H4 (cell line): ENCODE measurements at regions not wholly inside any gene's neighbourhood (a gene's known extent, or its start where the extent isn't known, plus 50 kb on each side); places are given as distances from the start of the nearest gene placed in this dataset.

Source experiments
- DNase-seq: peaks from one replicate; pipeline ENCODE4 v3.0.0-alpha.2; 2015; ENCODE audit warnings: low spot score

GRCh38 chr12:105843986-105844760 lies 294.6 kb downstream of the NUAK1 start:
- no peak for DNase-seq

- DNase-seq: no peak
Observed at GRCh38 chr12:105846331-105846730, 292.4 kb downstream of the NUAK1 start.

DNA sequence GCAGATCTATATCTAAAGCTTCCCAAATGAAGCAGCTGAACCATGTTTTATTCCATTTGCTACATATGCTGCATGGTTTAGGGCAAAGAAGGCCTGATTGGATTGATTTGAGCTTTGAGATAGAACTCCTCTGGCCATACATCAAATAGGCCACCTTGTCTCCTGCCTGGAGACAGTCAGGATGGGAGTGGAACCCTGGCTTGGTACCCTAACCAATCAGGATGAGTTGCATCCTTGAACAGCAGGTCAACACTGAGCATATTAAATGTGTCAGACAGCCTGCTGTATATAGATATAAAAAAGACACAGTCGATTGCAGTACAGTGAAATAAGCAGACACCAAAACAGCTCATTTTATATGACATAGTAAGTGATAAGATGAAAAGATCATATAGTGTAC lies 291.7 kb downstream of the NUAK1 start:
- no peak for DNase-seq

DNA sequence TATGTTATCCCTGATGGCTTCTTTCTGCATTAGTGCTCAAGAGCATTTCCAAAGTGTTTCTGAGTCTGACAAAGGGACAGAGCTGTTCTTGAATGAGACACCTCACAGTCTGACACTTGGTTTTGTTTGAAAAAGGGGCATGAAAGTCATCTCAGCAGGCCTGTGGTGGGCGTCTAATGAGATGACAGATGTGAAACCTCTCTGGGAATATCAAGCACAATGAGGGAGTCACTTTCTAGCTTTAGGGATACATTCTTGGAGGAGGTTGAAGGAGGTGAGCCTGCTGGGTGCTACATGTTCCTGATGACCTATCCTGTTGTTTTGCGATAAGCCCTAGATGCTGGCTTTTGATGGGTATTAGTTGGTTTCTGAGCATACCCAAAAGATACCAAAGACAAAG lies 290.5 kb downstream of the NUAK1 start:
- no peak for DNase-seq

DNA sequence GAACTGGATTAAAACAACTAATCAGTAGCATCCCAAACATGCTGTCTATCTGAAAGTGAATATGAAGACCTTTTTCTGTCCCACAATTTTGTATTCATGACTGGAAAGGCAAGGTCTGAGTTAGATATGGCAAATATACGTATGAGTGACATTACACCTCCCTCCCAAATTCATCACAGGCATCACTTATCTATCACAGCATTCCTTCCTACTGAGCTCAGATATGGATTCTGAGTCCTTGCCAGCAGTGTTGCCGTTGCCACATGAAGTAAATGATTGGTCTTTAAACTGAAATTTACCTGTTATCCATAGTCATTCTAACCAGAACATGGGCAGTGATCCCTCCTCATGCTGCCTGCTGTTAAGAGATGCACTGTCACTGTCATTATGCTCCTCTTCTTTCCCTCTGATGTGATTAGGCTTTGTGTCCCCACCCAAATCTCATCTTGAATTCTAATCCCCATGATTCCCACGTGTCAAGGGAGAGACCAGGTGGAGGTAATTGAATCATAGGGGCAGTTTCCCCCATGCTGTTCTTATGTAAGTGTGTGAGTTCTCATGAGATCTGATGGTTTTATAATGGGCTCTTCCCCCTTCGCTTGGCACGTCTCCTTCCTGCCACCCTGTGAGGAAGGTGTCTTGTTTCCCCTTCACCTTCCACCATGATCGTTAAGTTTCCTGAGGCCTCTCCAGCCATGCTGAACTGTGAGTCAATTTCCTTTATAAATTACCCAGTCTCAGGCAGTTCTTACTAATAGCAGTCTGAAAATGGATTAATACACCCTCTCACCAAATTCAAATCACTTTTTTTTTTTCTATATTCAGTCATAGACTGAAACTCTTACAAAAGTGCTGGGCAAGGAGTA lies 288.4 kb downstream of the NUAK1 start:
- no peak for DNase-seq

- no peak for DNase-seq
Observed at GRCh38 chr12:105852496-105852895, 286.3 kb downstream of the NUAK1 start.

GRCh38 chr12:105852951-105853350 lies 285.8 kb downstream of the NUAK1 start:
- no peak for DNase-seq

- no peak for DNase-seq
Observed at GRCh38 chr12:105854071-105854470, 284.7 kb downstream of the NUAK1 start.

DNA sequence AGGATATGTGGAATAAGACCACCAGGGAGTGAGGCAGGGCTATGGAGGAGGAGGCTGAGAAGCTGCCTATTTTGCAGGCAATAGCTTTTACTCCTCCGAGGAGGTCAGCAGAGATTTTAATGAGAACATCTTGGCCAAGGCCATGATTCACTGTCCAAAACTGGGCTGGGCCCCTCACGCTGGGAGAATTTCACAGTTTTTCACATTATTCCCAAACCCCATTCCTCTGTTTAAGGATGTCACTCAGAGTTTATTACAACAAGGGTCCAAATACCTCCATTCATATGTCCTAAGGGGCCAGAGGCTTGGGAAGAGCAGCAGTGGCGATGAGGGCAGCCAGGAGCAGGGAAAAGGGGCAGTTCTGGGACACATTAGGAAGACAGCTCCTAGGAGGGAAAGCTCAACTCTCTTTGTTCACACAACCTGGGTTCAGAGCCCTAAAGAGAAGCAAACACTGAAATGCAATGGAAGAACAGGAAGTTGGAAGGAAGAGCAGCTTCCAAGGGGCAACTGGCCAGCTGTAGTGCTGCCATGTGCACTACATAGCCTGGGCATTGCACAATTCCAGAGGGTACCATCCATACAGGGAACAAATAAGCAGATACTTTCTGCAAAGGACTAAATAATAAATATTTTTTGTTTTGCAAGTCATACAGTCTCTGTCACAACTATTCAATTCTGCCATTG lies 283.2 kb downstream of the NUAK1 start:
- no peak for DNase-seq

- no peak for DNase-seq
Observed at GRCh38 chr12:105856048-105856405, 282.7 kb downstream of the NUAK1 start.

DNA sequence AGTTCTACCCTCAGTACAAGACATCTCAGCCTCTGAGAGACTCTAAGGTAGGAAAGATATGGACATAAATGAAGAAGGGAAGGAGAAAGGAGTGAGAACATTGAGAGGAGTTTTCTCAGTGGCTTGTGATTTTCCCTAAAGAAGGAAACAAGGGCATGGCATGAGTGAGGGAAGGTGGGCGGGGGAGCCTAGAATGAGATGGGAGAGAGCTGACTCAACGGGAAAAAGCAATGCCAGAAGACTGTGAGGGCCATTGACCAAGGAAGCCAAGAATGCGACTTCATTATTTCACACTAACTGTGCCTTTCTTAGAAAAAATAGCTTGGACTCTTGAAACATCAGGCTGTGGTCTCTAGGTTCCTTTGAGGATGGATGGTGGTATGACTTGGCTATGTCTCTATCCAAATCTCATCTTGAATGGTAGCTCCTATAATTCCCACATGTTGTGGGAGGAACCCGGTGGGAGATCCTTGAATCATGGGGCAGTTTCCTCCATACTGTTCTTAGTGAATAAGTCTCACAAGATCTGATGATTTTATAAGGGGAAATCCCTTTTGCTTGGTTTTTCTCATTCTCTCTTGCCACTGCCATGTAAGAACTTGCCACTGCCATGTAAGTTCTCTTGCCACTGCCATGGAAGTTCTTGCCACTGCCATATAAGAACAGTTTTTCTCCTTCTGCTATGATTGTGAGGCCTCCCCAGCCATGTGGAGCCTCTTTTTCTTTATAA lies 279.6 kb downstream of the NUAK1 start:
- no peak for DNase-seq

GRCh38 chr12:105860561-105861207 lies 278.1 kb downstream of the NUAK1 start:
- DNase-seq: no peak

DNA sequence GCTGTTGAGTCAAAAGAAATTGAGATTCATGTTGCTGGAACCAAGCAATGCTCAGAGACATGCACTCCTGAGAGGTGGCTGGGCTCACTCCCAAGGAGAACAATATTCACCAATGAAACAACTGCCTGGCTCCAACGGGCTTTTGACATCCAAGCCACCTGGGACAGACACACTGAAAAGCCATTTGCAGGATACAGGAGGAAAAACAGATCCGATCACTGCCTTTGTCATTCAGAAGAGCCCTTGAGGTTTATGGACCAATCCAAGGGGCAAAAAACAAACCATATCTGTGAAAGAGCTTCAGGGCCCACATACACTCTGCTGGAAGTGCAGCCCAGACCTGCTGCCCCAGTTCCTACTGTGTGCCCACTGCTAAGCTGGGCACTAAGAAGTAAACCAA lies 277.5 kb downstream of the NUAK1 start:
- DNase-seq: no peak

DNA sequence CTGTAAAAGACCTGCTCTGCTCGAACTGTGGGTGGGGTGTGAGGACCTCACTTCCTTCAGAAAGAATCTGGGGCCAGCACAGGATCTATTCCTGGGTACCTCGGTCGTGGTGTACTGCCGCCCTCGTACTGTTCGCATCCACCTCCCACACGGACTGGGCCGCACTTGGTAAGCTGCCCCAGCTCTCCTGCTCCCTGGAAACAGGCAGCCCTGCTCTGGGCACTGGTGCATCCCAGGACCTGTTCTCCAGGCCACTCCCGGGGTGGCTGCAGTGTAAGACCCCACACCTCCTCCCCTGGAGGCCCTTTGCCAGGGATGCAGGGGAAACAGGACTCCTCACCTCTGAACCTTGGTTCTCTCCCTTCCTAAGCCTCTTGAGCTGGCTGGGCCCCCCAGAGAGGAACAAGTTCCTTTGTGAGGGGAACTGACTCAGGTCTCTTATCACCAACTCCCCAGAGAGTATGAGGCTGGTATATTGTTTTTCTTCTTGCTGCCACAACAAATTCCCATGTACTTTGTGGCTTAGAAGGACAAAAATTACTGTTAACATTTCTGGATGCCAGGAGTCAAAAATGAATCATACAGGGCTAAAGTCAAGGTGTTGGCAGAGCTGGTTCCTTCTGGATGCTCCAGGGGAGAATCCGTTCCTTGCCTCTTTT lies 276.5 kb downstream of the NUAK1 start:
- no peak for DNase-seq

GRCh38 chr12:105864316-105864715 lies 274.4 kb downstream of the NUAK1 start:
- no peak for DNase-seq

- no peak for DNase-seq
Observed at GRCh38 chr12:105864901-105865300, 273.9 kb downstream of the NUAK1 start.

GRCh38 chr12:105865886-105866285 lies 272.9 kb downstream of the NUAK1 start:
- no peak for DNase-seq

GRCh38 chr12:105874121-105874520 lies 264.6 kb downstream of the NUAK1 start:
- DNase-seq: no peak

- DNase-seq: no peak
Observed at GRCh38 chr12:105876396-105876927, 262.3 kb downstream of the NUAK1 start.

GRCh38 chr12:105878964-105879363 lies 259.8 kb downstream of the NUAK1 start:
- no peak for DNase-seq
